Spleen (tissue), 7 donors: ENCODE measurements at regions not wholly inside any gene's neighbourhood (a gene's known extent, or its start where the extent isn't known, plus 50 kb on each side); places are given as distances from the start of the nearest gene placed in this dataset.

Experiments
- CTCF ChIP-seq, 11 experiments: fragments of 200-600 bp in 7 of 11; fragments of 450-650 bp in 4 of 11; sonication (generic) in 4 of 11; IDR thresholded peaks in 8 of 11; conservative IDR thresholded peaks in 3 of 11; 1 replicate in 7 of 11; 2 replicates in 4 of 11; pipeline versions ENCODE4 v1.4.0 to v1.8.0; 2016 to 2021; ENCODE audit warnings: antibody characterized with exemption in 11 of 11, inconsistent platforms in 4 of 11, mild to moderate bottlenecking in 1 of 11
- POLR2A ChIP-seq, 3 donors: fragments of 450-650 bp; IDR thresholded peaks; one replicate each; pipeline ENCODE4 v1.5.1; 2017; ENCODE audit warnings: antibody characterized with exemption in 3 of 3, mild to moderate bottlenecking in 1 of 3
- donor health status: DM: no; HTN: no; CAD: no; lungs with moderate emphysema.
- donor health status: DM: no; HTN: no; CAD: no.
- donor health status: DM: no; HTN: no; CAD: no.

- TF ChIP-seq POLR2A (IDR thresholded peaks at IDR 0.05): no peak
- TF ChIP-seq CTCF (IDR thresholded peaks at IDR 0.05 in 8 of 11, conservative IDR thresholded peaks at IDR 0.05 in 3 of 11): no peak
Observed at GRCh38 chr10:65548001-65548400, 1377.8 kb upstream of the LRRTM3 start.
